Liver (tissue), 2 donors: ENCODE measurements at regions not wholly inside any gene's neighbourhood (a gene's known extent, or its start where the extent isn't known, plus 50 kb on each side); places are given as distances from the start of the nearest gene placed in this dataset.

ENCODE experiments used
- TF ChIP-seq, protein P1 (sequence below): IDR thresholded peaks from 2 replicates; pipeline ENCODE4 v1.6.1; 2016; ENCODE audit warnings: antibody characterized with exemption
- TF ChIP-seq, protein P2 (sequence below): IDR thresholded peaks from 2 replicates; pipeline ENCODE4 v1.6.1; 2016; ENCODE audit warnings: antibody characterized with exemption, mild to moderate bottlenecking
- TF ChIP-seq, protein P3 (sequence below): fragments of 150-350 bp; IDR thresholded peaks from 2 replicates; pipeline ENCODE4 v1.5.1; 2017; ENCODE audit warnings: improper control_type of control experiment, low read depth, low read length; ENCODE audit not compliant: missing input control
- donor health status: healthy.

DNA sequence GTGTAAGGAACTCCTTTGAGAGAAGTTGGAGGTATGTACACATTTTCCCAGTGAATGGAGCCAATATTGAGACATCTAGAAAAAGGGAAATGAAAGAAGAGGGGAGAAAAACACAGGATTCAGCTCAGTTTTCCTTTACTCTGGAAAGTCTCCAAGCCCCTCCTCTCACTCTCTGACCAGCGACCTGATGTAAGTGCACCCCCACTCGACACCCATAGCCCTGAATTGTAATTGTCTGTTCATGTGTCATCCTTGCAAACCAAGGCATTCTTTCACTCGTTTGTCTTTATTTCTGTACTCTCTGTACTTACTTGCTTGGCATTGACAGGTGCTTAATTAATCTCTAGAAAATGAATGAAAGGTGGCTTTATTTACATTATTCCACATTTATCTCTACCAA lies 55.7 kb upstream of the CTAGE1 start:
- TF ChIP-seq, protein P1, sequence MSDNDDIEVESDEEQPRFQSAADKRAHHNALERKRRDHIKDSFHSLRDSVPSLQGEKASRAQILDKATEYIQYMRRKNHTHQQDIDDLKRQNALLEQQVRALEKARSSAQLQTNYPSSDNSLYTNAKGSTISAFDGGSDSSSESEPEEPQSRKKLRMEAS = no peak
- TF ChIP-seq, protein P2, sequence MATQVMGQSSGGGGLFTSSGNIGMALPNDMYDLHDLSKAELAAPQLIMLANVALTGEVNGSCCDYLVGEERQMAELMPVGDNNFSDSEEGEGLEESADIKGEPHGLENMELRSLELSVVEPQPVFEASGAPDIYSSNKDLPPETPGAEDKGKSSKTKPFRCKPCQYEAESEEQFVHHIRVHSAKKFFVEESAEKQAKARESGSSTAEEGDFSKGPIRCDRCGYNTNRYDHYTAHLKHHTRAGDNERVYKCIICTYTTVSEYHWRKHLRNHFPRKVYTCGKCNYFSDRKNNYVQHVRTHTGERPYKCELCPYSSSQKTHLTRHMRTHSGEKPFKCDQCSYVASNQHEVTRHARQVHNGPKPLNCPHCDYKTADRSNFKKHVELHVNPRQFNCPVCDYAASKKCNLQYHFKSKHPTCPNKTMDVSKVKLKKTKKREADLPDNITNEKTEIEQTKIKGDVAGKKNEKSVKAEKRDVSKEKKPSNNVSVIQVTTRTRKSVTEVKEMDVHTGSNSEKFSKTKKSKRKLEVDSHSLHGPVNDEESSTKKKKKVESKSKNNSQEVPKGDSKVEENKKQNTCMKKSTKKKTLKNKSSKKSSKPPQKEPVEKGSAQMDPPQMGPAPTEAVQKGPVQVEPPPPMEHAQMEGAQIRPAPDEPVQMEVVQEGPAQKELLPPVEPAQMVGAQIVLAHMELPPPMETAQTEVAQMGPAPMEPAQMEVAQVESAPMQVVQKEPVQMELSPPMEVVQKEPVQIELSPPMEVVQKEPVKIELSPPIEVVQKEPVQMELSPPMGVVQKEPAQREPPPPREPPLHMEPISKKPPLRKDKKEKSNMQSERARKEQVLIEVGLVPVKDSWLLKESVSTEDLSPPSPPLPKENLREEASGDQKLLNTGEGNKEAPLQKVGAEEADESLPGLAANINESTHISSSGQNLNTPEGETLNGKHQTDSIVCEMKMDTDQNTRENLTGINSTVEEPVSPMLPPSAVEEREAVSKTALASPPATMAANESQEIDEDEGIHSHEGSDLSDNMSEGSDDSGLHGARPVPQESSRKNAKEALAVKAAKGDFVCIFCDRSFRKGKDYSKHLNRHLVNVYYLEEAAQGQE = no peak
- TF ChIP-seq, protein P3, sequence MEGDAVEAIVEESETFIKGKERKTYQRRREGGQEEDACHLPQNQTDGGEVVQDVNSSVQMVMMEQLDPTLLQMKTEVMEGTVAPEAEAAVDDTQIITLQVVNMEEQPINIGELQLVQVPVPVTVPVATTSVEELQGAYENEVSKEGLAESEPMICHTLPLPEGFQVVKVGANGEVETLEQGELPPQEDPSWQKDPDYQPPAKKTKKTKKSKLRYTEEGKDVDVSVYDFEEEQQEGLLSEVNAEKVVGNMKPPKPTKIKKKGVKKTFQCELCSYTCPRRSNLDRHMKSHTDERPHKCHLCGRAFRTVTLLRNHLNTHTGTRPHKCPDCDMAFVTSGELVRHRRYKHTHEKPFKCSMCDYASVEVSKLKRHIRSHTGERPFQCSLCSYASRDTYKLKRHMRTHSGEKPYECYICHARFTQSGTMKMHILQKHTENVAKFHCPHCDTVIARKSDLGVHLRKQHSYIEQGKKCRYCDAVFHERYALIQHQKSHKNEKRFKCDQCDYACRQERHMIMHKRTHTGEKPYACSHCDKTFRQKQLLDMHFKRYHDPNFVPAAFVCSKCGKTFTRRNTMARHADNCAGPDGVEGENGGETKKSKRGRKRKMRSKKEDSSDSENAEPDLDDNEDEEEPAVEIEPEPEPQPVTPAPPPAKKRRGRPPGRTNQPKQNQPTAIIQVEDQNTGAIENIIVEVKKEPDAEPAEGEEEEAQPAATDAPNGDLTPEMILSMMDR = no peak
